Right ventricle myocardium superior (tissue), 1 donor: ENCODE measurements at regions not wholly inside any gene's neighbourhood (a gene's known extent, or its start where the extent isn't known, plus 50 kb on each side); places are given as distances from the start of the nearest gene placed in this dataset.

Source experiments
- ATAC-seq: fragments of 200-7000 bp; cut with Tn5 transposase; one replicate; pipeline ENCODE4 v1.9.1; 2020; ENCODE audit warnings: mild to moderate bottlenecking; ENCODE audit not compliant: poor library complexity
- DNase-seq: peaks from one replicate; pipeline ENCODE4 v3.0.0-alpha.2; 2020
- intact Hi-C: fragments of 100-400 bp; cut with DNase I; formaldehyde crosslinking; loops from one replicate; pipeline ENCODE4 v1.11.2; 2022
- donor health status: DM: no; HTN: yes; CAD: no; lungs with severe emphysema.

DNA sequence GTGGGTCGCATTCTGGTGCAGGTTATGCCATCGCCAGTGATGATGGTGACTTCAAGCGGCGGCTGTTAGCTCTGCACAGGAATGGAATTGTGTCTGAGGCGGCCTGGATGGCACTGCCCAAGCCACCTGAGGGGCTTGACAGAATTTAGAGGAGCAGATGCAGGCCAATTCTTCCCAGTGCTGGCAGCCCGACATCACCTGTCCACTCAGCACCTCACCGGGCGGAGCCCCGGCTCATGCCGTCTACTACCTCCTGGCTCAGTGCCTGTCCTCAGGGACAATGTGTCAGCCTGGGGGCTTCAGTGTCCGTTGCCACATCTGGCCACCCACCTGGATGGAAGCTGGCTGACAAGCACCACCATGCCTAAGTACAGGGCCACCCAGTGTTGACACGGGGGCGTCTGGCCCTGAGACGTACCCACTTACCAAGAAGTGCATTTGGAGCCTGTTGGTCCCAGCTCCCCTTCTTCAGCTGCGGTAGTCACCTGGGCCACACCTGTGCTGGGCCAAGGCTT, 420.5 kb upstream of the MKI67 start:
- ATAC-seq (no peak), DNase-seq (no peak)
- intact Hi-C loops = no loop called here

DNA sequence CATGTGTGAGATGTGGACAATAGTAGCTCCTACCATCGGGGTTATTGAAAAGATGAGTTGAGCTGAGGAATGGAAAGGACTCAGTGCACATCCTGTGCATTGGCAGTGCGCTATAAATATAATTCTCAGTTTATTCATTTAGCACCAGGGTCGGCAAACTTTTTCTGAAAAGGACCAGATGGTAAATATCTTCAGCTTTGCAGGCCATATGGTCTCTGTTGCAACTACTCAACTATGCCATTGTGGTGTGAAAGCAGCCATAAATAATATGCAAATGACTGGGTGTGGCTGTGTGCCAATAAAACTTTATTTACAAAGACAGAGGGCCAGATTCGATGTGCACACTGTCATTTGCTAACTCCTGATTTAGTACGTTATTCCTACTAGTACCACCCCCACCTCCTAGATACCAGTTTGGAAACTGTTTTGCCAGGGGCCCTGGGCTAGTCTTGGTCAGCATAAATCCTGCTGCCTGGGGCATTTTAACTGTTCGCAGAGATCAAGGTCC, 422.9 kb upstream of the MKI67 start:
- DNase-seq (no peak), ATAC-seq (no peak)
- intact Hi-C loops = no loop called here

DNA sequence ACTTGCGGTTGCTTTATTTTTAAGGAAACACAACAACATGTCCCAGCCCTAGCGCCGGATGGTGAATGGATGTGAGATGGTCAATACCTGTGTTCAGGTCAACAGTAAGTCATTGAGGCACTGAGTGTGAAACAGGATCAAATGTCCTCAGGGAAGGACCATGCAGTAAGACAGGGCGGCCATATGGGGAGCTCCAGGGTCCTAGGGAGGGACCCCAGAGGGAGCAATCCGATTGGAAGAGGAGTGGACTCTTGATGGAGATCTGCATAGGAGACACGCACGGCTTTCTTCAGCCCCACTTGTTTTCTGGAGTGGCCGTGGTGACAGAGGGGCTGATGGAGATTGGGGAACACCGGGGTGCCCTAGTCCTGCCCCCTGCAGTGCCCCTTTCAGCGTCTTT, 423.8 kb upstream of the MKI67 start:
- intact Hi-C loops = no loop called here
- DNase-seq (no peak), ATAC-seq (no peak)

DNA sequence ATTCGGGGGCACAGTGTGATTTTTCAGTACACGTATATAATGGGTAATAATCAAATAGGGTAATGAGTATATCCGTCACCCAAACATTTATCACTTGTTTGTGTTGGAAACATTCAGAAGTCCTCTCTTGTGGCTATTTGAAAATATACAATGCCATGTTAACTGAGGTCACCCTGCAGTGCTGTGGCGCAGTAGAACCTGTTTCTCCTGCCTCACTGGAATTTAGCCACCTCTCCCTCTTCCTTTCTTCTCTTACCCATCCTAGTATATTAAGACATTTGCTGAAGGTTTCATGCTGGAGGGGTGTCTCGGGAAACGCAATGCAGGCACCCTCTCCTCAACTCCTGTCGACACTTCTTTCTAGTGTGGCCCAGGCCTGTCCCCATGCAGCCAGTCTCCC, 425.3 kb upstream of the MKI67 start:
- no peak for ATAC-seq
- no peak for DNase-seq
- intact Hi-C loops = no loop called here

DNA sequence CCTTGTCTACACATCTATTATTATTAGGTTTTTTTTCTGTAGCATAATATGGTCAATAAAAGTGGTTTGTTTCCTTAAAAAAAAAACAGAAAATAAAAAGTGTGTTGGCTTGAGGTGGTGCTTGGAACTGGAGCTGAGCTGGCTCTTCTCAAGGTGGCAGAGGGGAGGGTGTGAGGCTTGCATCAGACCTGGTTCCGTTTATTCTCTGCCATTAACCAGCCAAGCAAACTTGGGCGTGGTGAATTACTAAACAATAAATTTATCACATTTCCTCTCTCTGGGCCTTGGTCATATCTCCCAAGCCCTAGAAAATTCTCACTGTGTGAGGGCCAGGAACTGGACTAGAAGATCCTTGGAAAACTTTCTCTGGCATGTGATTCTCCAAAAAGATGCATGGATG, 427.5 kb upstream of the MKI67 start:
- ATAC-seq (no peak), DNase-seq (no peak)
- intact Hi-C loops = no loop called here

DNA sequence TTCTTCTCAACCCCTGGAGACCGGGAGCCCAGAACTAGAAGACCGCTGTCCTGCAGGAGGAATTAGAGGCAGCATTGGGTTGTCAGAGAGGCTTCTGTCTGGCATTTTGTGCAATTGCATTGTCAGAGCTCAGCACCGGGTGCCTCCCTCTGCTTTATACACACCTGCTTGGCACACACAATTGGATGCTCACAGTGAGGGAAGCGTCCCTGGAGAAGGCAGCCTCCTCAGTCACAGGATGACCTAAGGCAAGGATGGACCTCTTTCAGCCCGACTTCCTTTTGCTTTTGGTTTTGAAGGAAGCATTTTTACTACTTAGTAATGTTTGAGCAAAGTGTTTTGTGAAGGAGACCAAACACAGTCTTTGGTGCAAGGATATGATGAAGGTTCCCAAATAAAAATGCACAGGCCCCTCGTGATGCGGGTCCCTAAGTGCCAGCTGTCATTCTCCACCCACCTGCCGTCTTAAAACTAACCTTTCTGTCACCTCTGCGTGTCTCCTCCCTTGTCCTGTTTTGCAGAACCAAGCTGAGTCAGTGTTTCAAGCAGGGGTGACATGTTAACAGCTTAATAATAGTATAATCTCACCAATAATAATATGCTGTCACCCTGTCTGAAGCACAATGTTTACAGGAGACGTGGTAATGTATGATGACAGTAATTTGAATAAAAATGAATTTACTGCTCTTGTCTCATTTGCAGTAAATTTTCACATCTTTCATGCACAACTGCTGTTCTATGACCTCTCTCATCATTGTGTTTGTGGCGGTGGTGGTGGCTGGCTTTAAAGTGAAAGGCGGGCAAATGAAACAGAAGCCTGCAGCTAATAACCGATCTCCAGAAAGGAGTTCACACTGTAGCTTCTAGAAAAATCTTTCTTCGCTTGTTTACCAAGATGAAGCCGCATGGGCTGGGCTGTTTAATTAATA, 430.2 kb upstream of the MKI67 start:
- no peak for ATAC-seq
- intact Hi-C loops = no loop called here
- no peak for DNase-seq

DNA sequence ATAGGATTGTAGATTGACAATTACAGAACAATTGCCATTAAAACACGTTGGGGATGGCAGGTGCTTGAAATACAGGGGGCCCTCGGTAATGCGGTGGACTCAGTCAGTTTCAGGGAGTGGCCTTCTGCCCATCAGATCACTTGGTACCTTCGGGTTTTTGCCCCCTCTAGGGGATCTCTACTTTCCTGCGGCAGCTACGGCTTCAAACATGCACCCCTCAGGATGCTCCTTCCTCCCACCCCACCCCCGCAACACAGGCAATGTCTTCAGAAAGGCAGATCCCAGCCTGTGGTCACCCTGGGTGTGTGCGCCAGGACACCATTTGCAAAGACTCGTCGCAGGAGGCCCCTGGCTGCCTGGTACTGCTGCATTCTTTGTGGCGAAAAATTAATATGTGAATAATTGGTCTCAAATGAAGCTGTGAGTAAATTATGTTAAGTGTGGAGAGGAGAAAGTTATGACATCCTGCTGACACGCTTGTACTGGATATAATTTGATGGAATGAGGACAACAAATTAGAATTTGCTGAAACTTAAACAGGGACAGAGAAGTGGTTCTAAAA, 431.0 kb upstream of the MKI67 start:
- no peak for DNase-seq
- intact Hi-C loops = no loop called here
- no peak for ATAC-seq

DNA sequence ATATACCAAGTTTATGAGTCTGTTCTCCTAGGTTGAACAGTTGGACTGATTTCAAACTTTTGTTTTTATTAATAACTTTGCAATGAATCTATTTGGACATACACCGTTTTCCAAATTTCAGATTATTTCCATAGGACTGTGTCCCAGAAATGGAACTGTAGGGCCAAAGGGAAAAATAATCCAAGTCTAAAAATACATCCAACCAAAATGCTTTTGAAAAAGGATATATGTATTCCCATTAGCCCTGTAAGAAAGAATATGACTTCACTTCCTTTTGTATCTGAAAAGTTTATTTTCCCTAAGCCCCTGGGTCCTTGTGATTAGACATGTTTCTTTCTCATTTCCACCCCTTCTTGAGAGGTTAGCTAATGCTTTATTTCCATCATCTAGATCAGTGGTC, 434.2 kb upstream of the MKI67 start:
- intact Hi-C loops = no loop called here
- ATAC-seq (no peak), DNase-seq (no peak)

DNA sequence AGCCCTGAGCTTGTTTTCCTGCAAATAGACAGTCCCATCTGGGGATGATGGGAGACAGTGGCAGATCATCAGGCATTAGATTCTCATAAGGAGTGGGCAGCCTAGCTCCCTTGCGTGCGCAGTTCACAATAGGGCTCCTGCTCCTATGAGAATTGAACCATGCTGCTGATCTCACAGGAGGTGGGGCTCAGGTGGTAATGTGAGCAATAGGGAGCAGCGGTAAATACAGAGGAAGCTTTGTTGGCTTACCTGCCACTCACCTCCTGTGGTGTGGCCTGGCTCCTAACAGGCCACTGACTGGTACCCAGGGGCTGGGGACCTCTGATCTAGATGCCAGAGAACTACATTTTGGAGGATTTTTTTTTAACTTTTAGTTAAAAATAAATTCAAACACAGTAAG, 434.8 kb upstream of the MKI67 start:
- intact Hi-C loops = no loop called here
- DNase-seq (no peak), ATAC-seq (no peak)

DNA sequence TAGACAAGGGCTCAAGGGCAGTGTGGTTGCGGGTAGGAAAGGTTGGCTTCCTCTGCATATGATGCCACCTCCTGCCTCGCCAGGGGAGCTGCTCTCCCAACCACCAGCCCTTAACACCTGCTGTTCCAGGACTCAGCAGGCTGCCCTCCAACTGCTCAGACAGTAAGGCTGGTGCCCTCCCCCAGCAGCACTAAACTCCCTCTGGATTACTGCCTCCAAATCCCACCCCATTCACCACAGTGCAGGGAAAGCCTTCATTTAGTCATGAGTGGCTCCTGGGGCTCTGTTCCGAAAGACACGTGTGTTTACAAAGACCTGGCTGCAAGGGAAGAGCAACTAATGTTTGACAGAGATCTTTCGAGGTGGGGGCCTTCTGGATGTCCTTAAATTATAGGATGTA, 437.2 kb upstream of the MKI67 start:
- intact Hi-C loops = no loop called here
- no peak for DNase-seq
- no peak for ATAC-seq

DNA sequence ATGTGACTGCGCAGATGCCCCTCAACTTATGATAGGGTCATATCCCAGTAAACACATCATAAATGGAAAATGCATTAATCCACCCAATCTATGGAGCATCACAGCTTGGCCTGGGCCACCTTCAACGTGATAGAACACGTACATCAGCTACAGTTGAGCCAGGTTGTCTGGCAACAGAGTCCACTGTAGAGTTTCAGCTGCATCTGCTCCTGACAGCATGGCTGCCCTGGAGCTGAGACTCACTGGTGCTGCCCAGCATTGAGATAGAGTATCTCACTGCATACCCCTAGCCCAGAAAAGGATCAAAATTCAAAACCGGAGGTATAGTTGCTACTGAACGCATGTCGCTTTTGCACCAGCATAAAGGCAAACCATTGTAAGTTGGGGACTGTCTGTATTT, 437.7 kb upstream of the MKI67 start:
- DNase-seq = no peak
- ATAC-seq = no peak
- intact Hi-C loops = no loop called here

DNA sequence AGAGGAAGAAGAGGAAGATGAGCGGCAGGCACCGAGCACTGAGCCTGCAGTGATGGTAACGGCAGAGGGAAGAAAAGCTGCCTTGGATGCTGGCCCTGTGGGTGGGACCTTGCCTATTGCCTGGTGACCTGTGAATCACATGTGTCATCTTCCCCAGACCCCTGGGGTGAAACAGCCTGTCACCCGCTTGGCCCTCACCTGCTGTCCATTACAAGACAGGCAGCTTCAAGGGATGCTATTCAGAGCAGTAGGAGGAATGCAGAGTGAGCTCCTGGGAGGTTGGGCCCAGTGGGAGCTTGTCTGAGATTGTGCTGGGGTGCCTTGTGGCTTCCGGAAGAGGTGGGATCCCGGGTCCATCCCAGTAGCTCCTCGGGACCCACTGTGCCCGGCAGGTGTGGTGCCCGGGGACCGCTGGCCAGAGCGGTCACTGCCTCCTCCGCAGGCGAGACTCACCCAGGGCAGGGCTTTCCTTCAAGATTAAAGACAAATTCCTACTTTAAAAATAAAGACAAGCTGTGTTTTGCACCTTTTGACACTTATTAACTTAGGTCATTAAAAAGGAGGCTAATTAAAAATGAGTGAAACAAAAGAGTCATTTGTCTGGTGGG, 440.2 kb upstream of the MKI67 start:
- no peak for DNase-seq
- no peak for ATAC-seq
- intact Hi-C loops = no loop called here

DNA sequence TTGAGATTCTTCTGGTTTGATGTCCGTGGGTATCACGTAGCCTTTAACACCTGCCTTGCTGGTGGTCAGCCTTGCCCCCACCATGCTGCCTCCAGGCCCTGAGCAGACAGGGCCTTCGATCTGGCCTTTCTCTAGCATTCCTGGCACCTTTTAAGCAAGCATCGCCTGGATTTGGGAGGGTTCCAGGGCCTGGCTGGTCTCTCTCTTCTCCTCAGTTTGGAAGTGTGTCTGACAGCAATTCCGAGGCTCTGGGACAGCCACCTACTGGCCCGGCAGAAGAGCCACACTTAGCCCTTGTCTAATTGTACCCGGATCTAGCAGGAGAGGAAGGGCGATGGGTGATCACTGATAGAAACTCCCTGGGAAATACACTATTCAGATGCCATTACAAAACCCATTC, 441.3 kb upstream of the MKI67 start:
- intact Hi-C loops = no loop called here
- ATAC-seq = peak; percentile 78
- DNase-seq = no peak

DNA sequence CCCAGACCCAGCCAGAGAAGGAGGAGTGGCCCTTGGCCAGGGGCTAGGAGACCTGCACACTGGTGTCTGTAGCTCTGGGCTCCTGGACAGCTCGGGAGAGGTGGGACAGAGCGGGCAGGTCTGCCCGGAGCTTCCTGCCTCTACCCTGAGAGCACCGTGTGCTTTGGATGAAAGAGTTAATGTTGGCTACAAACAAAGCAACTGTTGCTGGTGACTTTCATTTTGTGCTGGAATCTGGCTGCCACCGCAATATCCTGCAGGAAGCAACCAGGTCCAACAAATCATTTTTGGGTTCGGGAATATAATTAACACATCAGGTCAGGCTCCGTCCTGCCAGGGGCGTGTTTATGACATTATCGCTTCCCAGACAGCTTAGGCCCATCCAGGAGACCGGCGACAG, 441.8 kb upstream of the MKI67 start:
- intact Hi-C loops = no loop called here
- DNase-seq (no peak), ATAC-seq (no peak)

DNA sequence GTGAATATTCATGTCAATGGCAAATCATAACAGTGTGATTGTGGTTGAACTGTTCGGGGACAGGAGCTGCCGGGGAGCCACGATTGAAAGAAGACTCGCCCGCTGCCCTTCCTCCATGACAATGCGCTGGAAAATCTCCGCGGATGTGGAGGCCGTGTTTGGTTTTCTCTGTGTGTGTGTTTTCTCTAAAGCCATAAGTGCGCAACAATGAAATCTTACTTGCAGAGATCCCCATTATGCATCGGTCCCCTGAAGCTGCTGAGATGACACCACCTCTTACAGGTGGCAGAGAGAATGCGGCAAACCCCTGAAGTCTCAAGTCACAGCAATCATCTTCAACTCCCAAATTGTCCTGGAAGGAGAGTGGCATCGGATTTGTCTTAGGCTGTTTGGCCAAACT, 442.3 kb upstream of the MKI67 start:
- ATAC-seq (no peak), DNase-seq (no peak)
- intact Hi-C loops = no loop called here

DNA sequence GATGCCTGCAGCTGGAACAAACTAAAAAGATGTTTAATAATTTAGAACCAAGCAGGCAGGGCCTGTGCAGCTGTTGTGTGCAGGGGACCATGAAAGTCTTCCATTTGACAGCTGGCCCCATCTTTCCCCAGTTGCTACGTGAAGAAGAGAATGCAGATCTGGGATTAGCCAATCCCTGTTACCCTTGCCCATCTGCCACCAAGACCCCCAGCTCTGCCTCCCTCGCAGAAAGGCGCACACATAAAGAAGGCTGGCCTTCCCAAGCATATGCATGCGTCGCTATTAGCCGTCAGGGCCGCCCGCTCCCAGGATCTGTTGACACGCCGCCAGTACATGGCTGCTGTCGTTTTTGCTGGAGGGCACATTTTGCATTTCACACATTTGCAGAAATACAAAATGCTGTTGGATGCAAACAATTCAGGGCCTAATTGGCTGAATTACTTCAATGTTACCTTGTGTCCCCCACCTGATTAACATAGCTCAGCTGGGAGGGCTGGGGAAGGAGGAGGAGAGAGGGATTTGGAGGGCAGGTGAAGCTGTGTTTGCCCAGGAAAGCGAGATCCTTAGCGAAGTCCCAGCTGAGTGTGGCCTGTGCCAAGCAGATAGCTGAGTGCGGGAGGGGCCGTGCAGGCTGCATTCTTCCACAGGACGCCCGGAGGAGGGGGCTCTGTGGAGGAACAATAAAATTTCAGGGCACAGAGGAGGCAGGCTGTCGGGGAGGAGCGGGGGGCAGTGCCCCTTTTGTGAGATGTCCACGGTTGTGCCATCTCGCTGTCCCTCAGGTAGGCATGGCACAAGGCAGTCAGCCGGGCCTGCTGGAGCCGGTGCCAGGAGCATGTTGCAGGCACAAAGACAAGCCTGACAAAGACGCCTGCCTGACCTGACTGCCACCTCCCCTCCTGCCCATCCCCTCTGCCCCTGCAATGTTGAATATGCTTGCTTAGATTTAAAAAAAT, 443.0 kb upstream of the MKI67 start:
- no peak for ATAC-seq

DNA sequence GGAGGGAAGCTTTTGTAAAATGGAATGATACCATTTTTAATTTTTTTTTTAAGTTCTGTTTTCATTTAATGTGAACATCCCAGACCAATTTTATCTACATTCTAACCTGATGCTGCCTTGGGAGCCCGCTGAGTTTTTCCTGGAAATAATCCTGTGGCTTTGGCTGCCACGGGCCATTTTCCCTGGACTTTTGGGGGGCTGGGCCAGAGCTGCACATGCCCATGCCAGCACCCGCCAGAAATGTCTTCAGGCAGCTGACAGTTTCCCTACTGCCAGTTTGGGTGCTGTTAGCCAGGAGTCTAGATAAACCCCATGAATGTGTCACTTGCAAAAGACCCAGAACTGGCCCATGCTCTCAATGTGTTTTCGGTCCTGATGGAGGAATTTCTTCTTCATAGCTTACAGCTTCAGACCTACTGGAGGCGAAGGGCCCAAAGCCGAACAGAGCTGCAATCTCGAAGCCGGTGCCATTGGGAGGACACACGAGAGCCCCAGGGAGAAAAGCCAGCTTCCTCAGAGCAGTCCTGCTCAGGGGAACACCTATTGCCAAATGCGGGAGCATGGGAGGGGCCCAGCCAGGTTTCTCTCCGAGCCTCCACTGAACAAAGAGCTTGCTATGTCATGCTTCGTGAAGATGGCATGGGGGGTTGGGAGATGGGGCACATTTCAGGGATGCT, 444.2 kb upstream of the MKI67 start:
- DNase-seq (no peak), ATAC-seq (no peak)
- intact Hi-C loops = no loop called here

More for the DNA sequence above, 443.0 kb upstream of the MKI67 start:
- no peak for DNase-seq
- intact Hi-C loops = no loop called here

DNA sequence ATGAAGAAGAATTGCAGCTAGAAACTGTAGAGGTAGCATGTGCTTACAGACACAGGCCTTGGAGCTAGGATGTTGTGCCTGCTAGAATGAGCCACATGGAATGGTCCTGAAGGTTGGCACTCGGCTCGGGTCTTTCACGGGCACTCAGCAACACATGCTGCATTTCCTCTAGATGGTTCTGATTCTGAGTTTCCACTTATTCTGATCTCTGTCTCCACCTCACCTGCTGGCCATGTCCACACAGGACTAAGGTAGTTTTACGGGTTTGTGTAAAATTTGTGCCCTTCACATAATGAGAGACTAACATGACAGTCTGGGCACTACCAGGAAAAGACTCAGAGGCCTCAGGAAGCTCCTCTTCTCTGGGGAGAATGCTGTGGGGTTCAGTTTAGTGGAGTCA, 444.8 kb upstream of the MKI67 start:
- DNase-seq (no peak), ATAC-seq (no peak)
- intact Hi-C loops = no loop called here
